Neuronal stem cell (in vitro differentiated cells): ENCODE measurements at regions not wholly inside any gene's neighbourhood (a gene's known extent, or its start where the extent isn't known, plus 50 kb on each side); places are given as distances from the start of the nearest gene placed in this dataset.
"Not testable (repeated sequence)": the region's sequence is repeated elsewhere in the genome, so short reads cannot be mapped to it uniquely, and the experiment has no call there.

Experiments used
- DNase-seq: peaks from one replicate; pipeline ENCODE4 v3.0.0-alpha.2; 2013; ENCODE audit warnings: low spot score
- H2AFZ ChIP-seq: one replicate; pipeline ENCODE4 v1.6.1; 2013; ENCODE audit warnings: mild to moderate bottlenecking, low read length, inconsistent platforms
- H2AK5ac ChIP-seq: 2 replicates; pipeline ENCODE4 v1.6.1; 2013; ENCODE audit warnings: low read depth, mild to moderate bottlenecking, inconsistent platforms, low read length, moderate library complexity, mixed read lengths
- H2BK120ac ChIP-seq: 2 replicates; pipeline ENCODE4 v1.6.1; 2013; ENCODE audit warnings: low read depth, mild to moderate bottlenecking, inconsistent platforms, low read length, moderate library complexity, mixed read lengths
- H2BK12ac ChIP-seq: one replicate; pipeline ENCODE4 v1.6.1; 2013; ENCODE audit warnings: low read length, inconsistent platforms
- H2BK15ac ChIP-seq: 2 replicates; pipeline ENCODE4 v1.6.1; 2013; ENCODE audit warnings: mild to moderate bottlenecking, low read length, inconsistent platforms, mixed read lengths
- H2BK5ac ChIP-seq: one replicate; pipeline ENCODE4 v1.6.1; 2013; ENCODE audit warnings: inconsistent platforms, mild to moderate bottlenecking, low read length, moderate library complexity
- H3K14ac ChIP-seq: one replicate; pipeline ENCODE4 v1.6.1; 2013; ENCODE audit warnings: low read length, inconsistent platforms
- H3K18ac ChIP-seq: 2 replicates; pipeline ENCODE4 v1.6.1; 2013; ENCODE audit warnings: low read length, inconsistent platforms
- H3K23ac ChIP-seq: 2 replicates; pipeline ENCODE4 v1.6.1; 2013; ENCODE audit warnings: low read depth, mild to moderate bottlenecking, mixed read lengths, low read length, inconsistent platforms; ENCODE audit not compliant: poor library complexity
- H3K27ac ChIP-seq: replicated peaks from 3 replicates; pipeline ENCODE4 v1.5.1; 2013; ENCODE audit warnings: low read length, inconsistent platforms
- H3K27me3 ChIP-seq, 3 experiments: 2 replicates each; pipeline ENCODE4 v1.6.1; 2013; ENCODE audit warnings: low read length in 3 of 3, mild to moderate bottlenecking in 2 of 3, inconsistent platforms in 1 of 3, low read depth in 1 of 3, mixed read lengths in 1 of 3, moderate library complexity in 1 of 3; ENCODE audit not compliant: control insufficient read depth in 3 of 3, insufficient read depth in 3 of 3
- H3K36me3 ChIP-seq, 2 donors: replicated peaks in 1 of 2; 2 replicates each; pipeline ENCODE4 v1.6.1; 2013; ENCODE audit warnings: low read length in 2 of 2; ENCODE audit not compliant: control insufficient read depth in 2 of 2, insufficient read depth in 2 of 2
- H3K4ac ChIP-seq: 2 replicates; pipeline ENCODE4 v1.6.1; 2013; ENCODE audit warnings: inconsistent platforms, mild to moderate bottlenecking, low read length, moderate library complexity
- H3K4me1 ChIP-seq, 2 donors: 1 replicate in 1 of 2; 2 replicates in 1 of 2; pipeline ENCODE4 v1.6.1; 2013; ENCODE audit warnings: low read length in 2 of 2, low read depth in 1 of 2; ENCODE audit not compliant: control insufficient read depth in 2 of 2, insufficient read depth in 1 of 2
- H3K4me2 ChIP-seq: one replicate; pipeline ENCODE4 v1.6.1; 2013; ENCODE audit warnings: mild to moderate bottlenecking, low read length, inconsistent platforms; ENCODE audit not compliant: insufficient read depth, poor library complexity, severe bottlenecking
- H3K4me3 ChIP-seq, 2 donors: 2 replicates each; pipeline ENCODE4 v1.5.1; 2013; ENCODE audit warnings: low read length in 2 of 2, mild to moderate bottlenecking in 2 of 2, inconsistent platforms in 1 of 2, moderate library complexity in 1 of 2
- H3K79me1 ChIP-seq: one replicate; pipeline ENCODE4 v1.6.1; 2013; ENCODE audit warnings: low read depth, mild to moderate bottlenecking, inconsistent platforms, low read length, moderate library complexity
- H3K9ac ChIP-seq: one replicate; pipeline ENCODE4 v1.6.1; 2013; ENCODE audit warnings: mild to moderate bottlenecking, low read depth, low read length, inconsistent platforms; ENCODE audit not compliant: poor library complexity
- H3K9me3 ChIP-seq, 2 donors: replicated peaks in 1 of 2; 2 replicates each; pipeline versions ENCODE3 to v1.6.1; 2013; ENCODE audit warnings: low read length in 2 of 2, mild to moderate bottlenecking in 2 of 2, inconsistent platforms in 1 of 2, low read depth in 1 of 2, mixed read lengths in 1 of 2, moderate library complexity in 1 of 2; ENCODE audit not compliant: control insufficient read depth in 2 of 2, insufficient read depth in 1 of 2
- H4K8ac ChIP-seq: one replicate; pipeline ENCODE4 v1.6.1; 2013; ENCODE audit warnings: low read depth, mild to moderate bottlenecking, inconsistent platforms, low read length, moderate library complexity
- H4K91ac ChIP-seq: one replicate; pipeline ENCODE4 v1.6.1; 2013; ENCODE audit warnings: low read length, low read depth, mild to moderate bottlenecking, inconsistent platforms; ENCODE audit not compliant: poor library complexity
- WGBS, 2 donors: extraction: QIAGEN DNeasy Blood & Tissue Kit; methylation state at CpG; one replicate each; pipeline ENCODE4 v1.1.7; 2013; ENCODE audit warnings: missing lambda C conversion rate in 2 of 2, mixed read lengths in 1 of 2; ENCODE audit not compliant: insufficient read length in 2 of 2, insufficient replicate concordance in 1 of 2; ENCODE audit errors: extremely low coverage in 2 of 2; 5-methylcytosine and 5-hydroxymethylcytosine counted together

- not testable (repeated sequence) for H4K8ac ChIP-seq, DNase-seq, H3K23ac ChIP-seq, H2BK5ac ChIP-seq, H2AFZ ChIP-seq, H4K91ac ChIP-seq, H3K18ac ChIP-seq, H3K4me3 ChIP-seq, H3K27me3 ChIP-seq, H3K14ac ChIP-seq, H2BK120ac ChIP-seq, H2BK12ac ChIP-seq, H3K9me3 ChIP-seq, H3K4ac ChIP-seq, H2BK15ac ChIP-seq, H3K4me2 ChIP-seq, H3K79me1 ChIP-seq, H3K4me1 ChIP-seq, H3K9ac ChIP-seq, H2AK5ac ChIP-seq, H3K27ac ChIP-seq, H3K36me3 ChIP-seq
- WGBS, 2 donors, result no CpG with 5 or more reads among the region's 2 CpGs
These were observed 95.4 kb upstream of the HS3ST2 start for GRCh38 chr16:22718598-22718997.

DNA sequence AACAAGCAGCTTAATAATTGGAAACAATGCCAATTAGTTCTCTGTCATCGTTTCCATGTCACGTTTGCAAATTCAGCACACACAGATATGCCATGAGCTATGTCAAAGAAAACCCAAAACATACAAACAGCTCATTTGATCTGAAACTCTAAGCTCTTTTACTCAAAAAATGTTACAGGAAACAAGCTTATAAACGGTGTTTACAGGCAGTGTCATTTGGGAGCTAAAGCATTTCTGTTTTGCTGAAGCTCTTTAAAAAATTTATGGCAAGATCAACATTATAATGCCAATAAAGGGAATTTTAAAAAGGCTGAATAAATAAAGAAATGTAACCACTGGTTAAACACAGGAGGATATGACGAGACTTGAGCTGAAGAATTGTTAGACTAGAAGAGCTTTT lies 94.0 kb upstream of the HS3ST2 start:
- no peaks in the 10 kb centered on the region for H3K36me3 ChIP-seq
- H3K18ac ChIP-seq, result no peak overlapping the region
- no peak overlapping the region for H3K4me2 ChIP-seq
- no peak overlapping the region for H4K91ac ChIP-seq
- H2AFZ ChIP-seq, result no peak overlapping the region
- no peak overlapping the region for H4K8ac ChIP-seq
- H2BK120ac ChIP-seq, result no peak overlapping the region
- no peaks in the 10 kb centered on the region for H3K27me3 ChIP-seq
- no peak overlapping the region for H2BK12ac ChIP-seq
- H3K9me3 ChIP-seq, result no peaks in the 10 kb centered on the region
- H3K4me1 ChIP-seq, result no peaks in the 10 kb centered on the region
- no peak overlapping the region for H3K4ac ChIP-seq
- no peak overlapping the region for H3K9ac ChIP-seq
- no peak overlapping the region for H2BK5ac ChIP-seq
- no peak overlapping the region for H2BK15ac ChIP-seq
- H3K14ac ChIP-seq, result no peak overlapping the region
- no peaks in the 10 kb centered on the region for H3K79me1 ChIP-seq
- DNase-seq, result no peak
- no peak overlapping the region for H3K4me3 ChIP-seq
- H2AK5ac ChIP-seq, result no peak overlapping the region
- H3K27ac ChIP-seq, result no peak overlapping the region
- WGBS, 2 donors, result no CpG with 5 or more reads among the region's 4 CpGs
- H3K23ac ChIP-seq, result no peak overlapping the region

- Histone ChIP-seq H2AFZ (no peak overlapping the region), H3K79me1 (no peaks in the 10 kb centered on the region), H3K27me3 (no peaks in the 10 kb centered on the region), H2BK5ac (no peak overlapping the region), H3K23ac (no peak overlapping the region), H4K8ac (no peak overlapping the region), H3K9ac (no peak overlapping the region), H2BK15ac (no peak overlapping the region), H2BK120ac (no peak overlapping the region), H3K18ac (no peak overlapping the region), H4K91ac (no peak overlapping the region), H3K36me3 (no peaks in the 10 kb centered on the region), H3K4me1 (no peaks in the 10 kb centered on the region), H2BK12ac (no peak overlapping the region), H3K27ac (no peak overlapping the region), H2AK5ac (no peak overlapping the region), H3K4me2 (no peak overlapping the region), H3K4ac (no peak overlapping the region), H3K14ac (no peak overlapping the region), H3K4me3 (no peak overlapping the region), H3K9me3 (no peaks in the 10 kb centered on the region)
- DNase-seq, result no peak
- no CpG with 5 or more reads among the region's 8 CpGs for WGBS, 2 donors
These were observed 92.4 kb upstream of the HS3ST2 start for GRCh38 chr16:22721511-22722100.

DNA sequence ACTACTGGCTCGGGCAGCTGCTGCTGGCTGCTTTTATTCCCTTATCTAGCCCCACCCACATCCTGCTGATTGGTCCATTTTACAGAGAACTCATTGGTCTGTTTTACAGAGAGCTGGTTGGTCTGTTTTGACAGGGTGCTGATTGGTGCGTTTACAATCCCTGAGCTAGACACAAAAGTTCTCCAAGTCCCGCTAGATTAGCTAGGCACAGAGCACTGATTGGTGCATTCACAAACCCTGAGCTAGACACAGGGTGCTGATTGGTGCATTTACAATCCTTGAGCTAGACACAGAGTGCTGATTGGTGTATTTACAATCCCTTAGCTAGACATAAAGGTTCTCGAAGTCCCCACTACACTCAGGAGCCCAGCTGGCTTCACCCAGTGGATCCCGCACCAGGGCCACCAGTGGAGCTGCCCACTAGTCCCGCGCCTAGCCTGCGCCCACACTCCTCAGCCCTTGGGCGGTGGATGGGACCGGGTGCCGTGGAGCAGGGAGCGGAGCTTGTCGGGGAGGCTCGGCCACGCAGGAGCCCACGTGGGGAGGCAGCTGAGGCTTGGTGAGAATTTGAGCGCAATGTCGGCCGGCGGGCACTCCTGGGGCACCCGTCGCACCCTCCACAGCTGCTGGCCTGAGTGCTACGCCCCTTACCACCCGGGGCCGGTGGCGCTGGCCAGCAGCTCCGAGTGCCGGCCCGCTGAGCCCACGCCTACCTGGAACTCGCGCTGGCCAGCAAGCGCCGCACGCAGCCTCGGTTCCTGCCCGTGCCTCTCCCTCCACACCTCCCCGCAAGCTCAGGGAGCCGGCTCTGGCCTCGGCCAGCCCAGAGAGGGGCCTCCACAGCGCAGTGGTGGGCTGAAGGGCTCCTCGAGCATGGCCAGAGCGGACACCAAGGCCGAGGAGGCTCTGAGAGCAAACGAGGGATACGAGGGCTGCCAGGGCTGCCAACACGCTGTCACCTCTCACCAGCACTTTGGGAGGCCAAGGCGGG lies 91.1 kb upstream of the HS3ST2 start:
- WGBS, 2 donors, result no CpG with 5 or more reads among the region's 48 CpGs
- H3K18ac ChIP-seq, result peak overlapping the region; percentile 29
- not testable (repeated sequence) for H3K4me2 ChIP-seq, H3K4me3 ChIP-seq, H3K36me3 ChIP-seq, H4K8ac ChIP-seq, H3K9ac ChIP-seq, H2BK5ac ChIP-seq, H2AFZ ChIP-seq, H3K14ac ChIP-seq, H2AK5ac ChIP-seq, DNase-seq, H2BK15ac ChIP-seq, H3K4me1 ChIP-seq, H3K4ac ChIP-seq, H3K9me3 ChIP-seq, H4K91ac ChIP-seq, H3K27me3 ChIP-seq, H2BK120ac ChIP-seq, H3K27ac ChIP-seq, H2BK12ac ChIP-seq, H3K79me1 ChIP-seq
- H3K23ac ChIP-seq, result peak overlapping the region; percentile 23
